Activated T-helper 1 cell treated with anti-CD3 and anti-CD28 coated beads, Interleukin-12 subunit alpha, Interleukin-12 subunit beta, Interleukin-2, Interleukin-4 antibody, amounts not matched to agents 30 ng/mL and 10 ng/mL and 1 ng/mL, durations not matched to agents 14 hours and 24 hours and 36 hours (primary cell): ENCODE measurements at regions not wholly inside any gene's neighbourhood (a gene's known extent, or its start where the extent isn't known, plus 50 kb on each side); places are given as distances from the start of the nearest gene placed in this dataset.

Experiments
- DNase-seq: peaks from one replicate; pipeline ENCODE4 v3.0.0; 2021; ENCODE audit warnings: low spot score
- H3K27ac Mint-ChIP-seq: one replicate; pipeline ENCODE4 v1.8.0; 2021; ENCODE audit warnings: mild to moderate bottlenecking, mixed read lengths
- H3K27me3 Mint-ChIP-seq: one replicate; pipeline ENCODE4 v1.8.0; 2022; ENCODE audit warnings: mild to moderate bottlenecking, moderate library complexity, mixed read lengths; ENCODE audit not compliant: insufficient read depth
- H3K36me3 Mint-ChIP-seq: one replicate; pipeline ENCODE4 v1.8.0; 2021; ENCODE audit warnings: low read depth, mixed read lengths
- H3K4me1 Mint-ChIP-seq: one replicate; pipeline ENCODE4 v1.8.0; 2021; ENCODE audit warnings: low read depth, mixed read lengths
- H3K4me3 Mint-ChIP-seq: one replicate; pipeline ENCODE4 v1.8.0; 2021; ENCODE audit warnings: mild to moderate bottlenecking, moderate library complexity, mixed read lengths
- H3K9me3 Mint-ChIP-seq: one replicate; pipeline ENCODE4 v1.8.0; 2021; ENCODE audit warnings: mixed read lengths
- intact Hi-C: fragments of 100-400 bp; cut with micrococcal nuclease; formaldehyde crosslinking; loops from one replicate; pipeline ENCODE4 v1.15.1; 2024

GRCh38 chr6:14322841-14323240 lies 205.3 kb downstream of the CD83 start:
- Mint-ChIP-seq H3K36me3 (no peaks in the 10 kb centered on the region), H3K27me3 (peaks cover 8% of the 10 kb centered on the region), H3K4me1 (no peaks in the 10 kb centered on the region), H3K4me3 (no peak overlapping the region), H3K9me3 (no peaks in the 10 kb centered on the region), H3K27ac (no peak overlapping the region)
- intact Hi-C loops, result no loop called here
- DNase-seq, result no peak

GRCh38 chr6:14326774-14327173 lies 209.2 kb downstream of the CD83 start:
- DNase-seq, result no peak
- H3K4me1 Mint-ChIP-seq, result no peaks in the 10 kb centered on the region
- H3K9me3 Mint-ChIP-seq, result no peaks in the 10 kb centered on the region
- no peak overlapping the region for H3K4me3 Mint-ChIP-seq
- no peak overlapping the region for H3K27ac Mint-ChIP-seq
- H3K27me3 Mint-ChIP-seq, result peaks cover 6% of the 10 kb centered on the region
- no peaks in the 10 kb centered on the region for H3K36me3 Mint-ChIP-seq
- intact Hi-C loops, result no loop called here

DNA sequence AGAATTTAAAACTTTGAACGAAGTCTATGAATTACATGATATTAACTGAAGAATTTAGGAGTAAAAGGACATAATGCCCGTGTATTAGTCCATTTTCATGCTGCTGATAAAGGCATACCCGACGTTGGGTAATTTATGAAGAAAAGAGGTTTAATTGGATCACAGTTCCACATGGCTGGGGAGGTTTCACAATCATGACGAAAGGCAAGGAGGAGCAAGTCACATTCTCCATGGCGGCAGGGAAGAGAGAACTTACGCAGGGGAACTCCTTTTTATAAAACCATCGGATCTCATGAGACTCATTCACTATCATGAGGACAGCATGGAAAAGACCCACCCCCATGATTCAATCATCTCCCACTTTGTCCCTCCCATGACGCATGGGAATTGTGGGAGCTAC lies 210.6 kb downstream of the CD83 start:
- intact Hi-C loops, result no loop called here
- H3K27ac Mint-ChIP-seq, result no peak overlapping the region
- H3K36me3 Mint-ChIP-seq, result no peaks in the 10 kb centered on the region
- H3K4me1 Mint-ChIP-seq, result no peaks in the 10 kb centered on the region
- no peak for DNase-seq
- peaks cover 4% of the 10 kb centered on the region for H3K27me3 Mint-ChIP-seq
- H3K4me3 Mint-ChIP-seq, result no peak overlapping the region
- H3K9me3 Mint-ChIP-seq, result no peaks in the 10 kb centered on the region

DNA sequence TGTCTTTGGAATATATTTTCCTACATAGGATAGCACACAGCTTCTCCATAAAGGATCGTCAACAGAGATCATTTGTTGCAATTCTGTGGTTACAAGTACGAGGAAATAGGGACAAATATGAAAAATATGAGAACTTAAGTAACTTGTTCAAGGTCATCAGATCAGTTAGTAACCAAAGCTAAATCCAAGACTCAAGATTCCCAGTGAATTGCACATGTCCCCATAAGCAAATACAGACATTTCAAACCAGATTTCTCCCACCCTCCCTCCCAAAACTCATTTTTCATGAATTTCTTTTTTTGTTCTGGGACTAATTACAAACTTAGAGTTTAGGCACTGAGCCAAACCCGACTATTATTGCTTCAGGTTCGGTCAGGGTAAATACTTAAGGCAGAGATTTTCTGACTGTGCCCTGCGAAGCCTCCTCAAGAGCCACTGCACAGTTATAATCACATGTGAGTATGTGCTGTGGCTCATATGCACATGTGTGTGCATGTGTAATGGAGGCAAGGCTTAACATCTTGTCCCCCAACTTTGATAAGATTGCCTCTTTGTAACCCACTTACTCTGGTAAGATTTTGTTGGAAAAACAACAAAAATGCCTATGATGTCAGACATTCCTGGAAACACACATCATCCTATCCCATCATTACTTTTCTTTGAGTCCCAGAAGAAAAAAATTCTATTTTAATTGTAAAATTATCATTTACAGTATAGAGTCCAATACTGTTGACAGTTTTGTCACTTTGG lies 216.2 kb downstream of the CD83 start:
- H3K27ac Mint-ChIP-seq, result no peak overlapping the region
- H3K4me3 Mint-ChIP-seq, result no peak overlapping the region
- intact Hi-C loops, result no loop called here
- H3K4me1 Mint-ChIP-seq, result no peaks in the 10 kb centered on the region
- H3K36me3 Mint-ChIP-seq, result no peaks in the 10 kb centered on the region
- DNase-seq, result no peak
- H3K27me3 Mint-ChIP-seq, result peaks cover 3% of the 10 kb centered on the region
- H3K9me3 Mint-ChIP-seq, result peaks cover 5% of the 10 kb centered on the region

- H3K27ac Mint-ChIP-seq, result no peak overlapping the region
- intact Hi-C loops, result no loop called here
- no peak overlapping the region for H3K4me3 Mint-ChIP-seq
- H3K27me3 Mint-ChIP-seq, result peaks cover 3% of the 10 kb centered on the region
- peaks cover 5% of the 10 kb centered on the region for H3K9me3 Mint-ChIP-seq
- DNase-seq, result no peak
- H3K4me1 Mint-ChIP-seq, result no peaks in the 10 kb centered on the region
- H3K36me3 Mint-ChIP-seq, result no peaks in the 10 kb centered on the region
Measured at GRCh38 chr6:14335071-14335470, 217.5 kb downstream of the CD83 start.

GRCh38 chr6:14337152-14337551 lies 219.6 kb downstream of the CD83 start:
- H3K27me3 Mint-ChIP-seq, result peaks cover 7% of the 10 kb centered on the region
- DNase-seq, result no peak
- no peak overlapping the region for H3K4me3 Mint-ChIP-seq
- H3K4me1 Mint-ChIP-seq, result no peaks in the 10 kb centered on the region
- intact Hi-C loops, result no loop called here
- no peak overlapping the region for H3K27ac Mint-ChIP-seq
- no peaks in the 10 kb centered on the region for H3K36me3 Mint-ChIP-seq
- H3K9me3 Mint-ChIP-seq, result peaks cover 5% of the 10 kb centered on the region

DNA sequence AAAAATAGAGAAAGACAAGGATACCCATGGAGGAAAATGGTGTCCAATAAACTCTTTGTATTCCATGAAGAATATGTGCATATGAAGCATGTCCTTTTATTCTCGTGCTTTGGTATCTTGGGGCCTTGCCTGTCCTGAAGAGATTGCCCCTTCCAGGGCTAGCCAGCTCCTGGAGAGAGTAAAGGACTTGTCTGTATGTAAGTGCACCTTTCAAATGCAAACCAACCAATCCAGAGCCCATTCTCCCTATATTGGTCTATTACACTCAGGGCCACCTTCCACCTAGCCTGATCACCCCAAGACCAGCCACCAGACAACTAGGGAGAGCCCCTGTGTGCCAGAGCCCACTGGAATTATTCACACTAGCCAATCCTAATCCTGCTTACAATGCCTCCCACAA lies 221.6 kb downstream of the CD83 start:
- Mint-ChIP-seq H3K9me3 (peaks cover 5% of the 10 kb centered on the region), H3K27me3 (peaks cover 7% of the 10 kb centered on the region), H3K27ac (no peak overlapping the region), H3K36me3 (no peaks in the 10 kb centered on the region), H3K4me1 (no peaks in the 10 kb centered on the region), H3K4me3 (no peak overlapping the region)
- intact Hi-C loops, result no loop called here
- no peak for DNase-seq

DNA sequence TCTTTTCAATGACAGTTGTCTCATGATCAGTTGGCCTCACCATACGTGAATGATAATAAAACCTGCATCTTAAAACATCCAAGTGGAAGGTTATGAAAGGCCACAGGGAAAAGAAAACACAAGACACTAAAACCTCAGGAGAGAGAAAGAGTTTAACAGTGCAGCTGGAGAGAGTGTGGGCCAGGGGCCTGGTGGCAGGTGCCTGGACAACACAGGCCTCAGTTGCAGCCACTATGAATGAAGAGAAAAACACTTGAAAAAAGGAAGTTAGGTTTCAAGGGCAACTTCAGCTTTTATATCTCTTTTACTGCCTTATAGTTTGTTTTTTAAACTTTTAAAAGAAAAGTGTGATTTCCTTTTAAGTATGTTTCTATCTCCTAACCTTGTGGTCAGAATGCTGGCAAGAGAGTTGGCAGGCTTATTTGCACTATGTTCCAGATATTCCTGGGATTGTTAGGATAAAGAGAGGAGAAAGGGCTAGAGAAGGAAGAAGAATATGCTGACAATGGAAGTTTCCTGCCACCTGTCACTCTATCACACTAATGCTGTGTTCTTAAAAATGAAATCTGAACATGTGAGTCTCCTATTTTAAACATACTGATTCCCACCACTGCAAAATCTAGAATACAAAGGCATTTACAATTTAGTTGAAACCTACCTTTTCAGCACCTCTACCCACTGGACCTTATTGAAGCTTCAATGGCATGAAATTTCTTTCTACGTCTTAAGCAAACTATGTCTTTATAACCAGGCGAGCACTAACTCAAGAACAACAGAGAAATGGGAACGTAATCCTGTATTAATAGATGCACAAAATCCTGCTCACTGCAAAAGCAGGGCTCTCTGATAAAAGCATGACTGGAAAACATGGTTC lies 222.4 kb downstream of the CD83 start:
- intact Hi-C loops, result no loop called here
- Mint-ChIP-seq H3K36me3 (no peaks in the 10 kb centered on the region), H3K27ac (no peak overlapping the region)

GRCh38 chr6:14344486-14344885 lies 226.9 kb downstream of the CD83 start:
- intact Hi-C loops, result no loop called here
- Mint-ChIP-seq H3K9me3 (no peaks in the 10 kb centered on the region), H3K4me1 (no peaks in the 10 kb centered on the region), H3K36me3 (no peaks in the 10 kb centered on the region), H3K4me3 (no peak overlapping the region), H3K27ac (no peak overlapping the region), H3K27me3 (peaks cover 7% of the 10 kb centered on the region)
- no peak for DNase-seq

More for the DNA sequence above, 222.4 kb downstream of the CD83 start:
- Mint-ChIP-seq H3K4me1 (no peaks in the 10 kb centered on the region), H3K27me3 (peaks cover 7% of the 10 kb centered on the region), H3K9me3 (peaks cover 5% of the 10 kb centered on the region), H3K4me3 (no peak overlapping the region)
- no peak for DNase-seq

DNA sequence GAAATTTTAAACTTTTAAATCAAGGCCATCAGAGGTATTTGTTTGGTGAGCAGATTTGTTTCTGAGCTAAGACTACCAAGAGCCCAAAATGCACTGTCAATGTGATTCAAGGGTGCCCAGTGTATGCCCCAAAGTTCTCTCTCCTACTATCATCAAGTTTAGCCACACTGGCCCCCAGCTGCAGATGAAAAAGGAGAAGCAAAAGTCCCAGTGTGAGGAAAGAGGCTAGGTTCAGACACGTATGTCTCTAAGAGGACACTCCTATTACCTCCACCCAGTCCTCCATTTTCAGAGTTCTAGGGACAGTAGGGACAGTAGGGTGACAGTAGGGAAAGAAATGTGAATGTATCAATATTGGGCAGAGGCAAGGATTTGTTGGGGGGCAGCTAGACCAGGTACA lies 230.8 kb downstream of the CD83 start:
- peaks cover 3% of the 10 kb centered on the region for H3K27me3 Mint-ChIP-seq
- intact Hi-C loops, result no loop called here
- H3K4me1 Mint-ChIP-seq, result peaks cover 6% of the 10 kb centered on the region
- peaks cover 10% of the 10 kb centered on the region for H3K9me3 Mint-ChIP-seq
- no peak for DNase-seq
- no peaks in the 10 kb centered on the region for H3K36me3 Mint-ChIP-seq
- H3K4me3 Mint-ChIP-seq, result no peak overlapping the region
- H3K27ac Mint-ChIP-seq, result no peak overlapping the region

DNA sequence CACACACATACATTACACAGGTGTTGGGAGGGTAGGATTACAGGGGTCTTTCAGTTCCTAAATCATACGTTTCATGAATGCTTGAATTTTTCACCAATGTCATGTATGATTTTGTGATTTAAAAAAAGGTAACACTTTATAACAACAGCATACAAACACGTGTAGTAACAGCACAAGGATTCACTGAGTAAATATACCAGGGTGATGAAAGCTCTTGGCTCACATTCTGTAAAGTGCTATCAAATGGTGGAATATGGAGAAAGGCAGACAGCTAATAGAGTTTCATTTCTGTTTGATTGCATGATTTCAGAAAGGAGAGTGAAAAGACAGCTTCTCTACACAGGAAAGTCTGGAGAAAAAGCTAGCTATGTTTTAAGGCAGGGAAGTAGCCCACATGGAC lies 231.9 kb downstream of the CD83 start:
- H3K27me3 Mint-ChIP-seq, result peaks cover 3% of the 10 kb centered on the region
- no peaks in the 10 kb centered on the region for H3K36me3 Mint-ChIP-seq
- no peak overlapping the region for H3K4me3 Mint-ChIP-seq
- H3K27ac Mint-ChIP-seq, result no peak overlapping the region
- H3K9me3 Mint-ChIP-seq, result peaks cover 10% of the 10 kb centered on the region
- no peak for DNase-seq
- intact Hi-C loops, result no loop called here
- H3K4me1 Mint-ChIP-seq, result peaks cover 8% of the 10 kb centered on the region

DNA sequence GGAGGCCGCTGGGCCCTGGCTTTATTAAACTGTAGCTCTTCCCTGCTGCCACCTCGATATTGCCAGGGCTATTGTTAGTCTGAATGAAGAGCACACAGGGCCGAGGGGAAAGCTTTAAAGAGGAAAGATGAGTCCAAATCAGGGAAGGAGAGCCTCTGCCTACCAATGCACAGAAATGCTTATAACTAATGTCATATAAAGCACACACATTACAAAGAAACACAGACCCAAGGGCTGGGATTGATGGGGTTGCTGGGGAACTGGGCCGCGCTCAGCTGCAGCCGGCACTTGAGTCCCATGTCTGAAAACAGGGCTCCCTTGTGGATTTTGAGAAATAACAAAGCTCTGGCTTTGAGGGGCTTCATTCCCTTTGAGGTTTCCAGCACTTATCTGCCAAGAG lies 232.6 kb downstream of the CD83 start:
- Mint-ChIP-seq H3K4me1 (peaks cover 14% of the 10 kb centered on the region), H3K36me3 (no peaks in the 10 kb centered on the region), H3K27ac (no peak overlapping the region), H3K4me3 (no peak overlapping the region), H3K9me3 (peaks cover 11% of the 10 kb centered on the region), H3K27me3 (peaks cover 3% of the 10 kb centered on the region)
- intact Hi-C loops, result no loop called here
- DNase-seq, result no peak

- Mint-ChIP-seq H3K9me3 (peaks cover 19% of the 10 kb centered on the region), H3K27ac (no peak overlapping the region), H3K36me3 (no peaks in the 10 kb centered on the region), H3K4me3 (no peak overlapping the region), H3K4me1 (peaks cover 16% of the 10 kb centered on the region), H3K27me3 (peaks cover 3% of the 10 kb centered on the region)
- no peak for DNase-seq
- intact Hi-C loops, result no loop called here
Measured at GRCh38 chr6:14353281-14353680, 235.7 kb downstream of the CD83 start.
